HEK293 (cell line): ENCODE measurements at regions not wholly inside any gene's neighbourhood (a gene's known extent, or its start where the extent isn't known, plus 50 kb on each side); places are given as distances from the start of the nearest gene placed in this dataset.
A peak's percentile ranks its signal among the peaks of the same experiment; 100 is the strongest.

Experiments
- CTCF ChIA-PET: fragments of 350-600 bp; formaldehyde crosslinking; extraction: SDS; loops from one replicate; lab custom pipeline; 2021; ENCODE audit warnings: antibody characterized with exemption; lab: Yijun Ruan, JAX
- POLR2A ChIA-PET: fragments of 300-600 bp; formaldehyde crosslinking; extraction: SDS; loops from one replicate; lab custom pipeline; 2020; ENCODE audit warnings: antibody characterized with exemption, inconsistent platforms; lab: Yijun Ruan, JAX
- H3K27ac ChIP-seq: fragments of 200-500 bp; sonication (Bioruptor generic); 2 replicates; pipeline ENCODE4 v1.5.1; 2014; ENCODE audit warnings: low read depth, low read length, control low read depth, inconsistent platforms; ENCODE audit errors: extremely low read depth
- H3K36me3 ChIP-seq, 2 experiments: fragments of 200-500 bp in 1 of 2; sonication (Bioruptor generic) in 1 of 2; 1 replicate in 1 of 2; 2 replicates in 1 of 2; pipeline ENCODE4 v1.5.1; 2014 to 2017; ENCODE audit warnings: inconsistent platforms in 2 of 2, low read length in 2 of 2; ENCODE audit not compliant: control insufficient read depth in 2 of 2, insufficient read depth in 1 of 2
- H3K4me1 ChIP-seq: fragments of 200-500 bp; sonication (Bioruptor generic); 2 replicates; pipeline ENCODE4 v1.5.1; 2014; ENCODE audit warnings: mild to moderate bottlenecking, low read length, inconsistent platforms; ENCODE audit not compliant: control insufficient read depth, insufficient read depth
- H3K4me3 ChIP-seq: 2 replicates; pipeline ENCODE4 v1.5.1; 2011; ENCODE audit warnings: low read depth, mild to moderate bottlenecking, control low read depth, low read length, moderate library complexity
- H3K9me3 ChIP-seq: fragments of 200-500 bp; sonication (Bioruptor generic); 2 replicates; pipeline ENCODE4 v1.5.1; 2014; ENCODE audit warnings: low read depth, low read length, inconsistent platforms; ENCODE audit not compliant: control insufficient read depth, insufficient read depth
- BCL11A ChIP-seq: fragments of 450-650 bp; formaldehyde crosslinking; IDR thresholded peaks from 2 replicates; pipeline ENCODE4 v1.5.1; 2016; ENCODE audit warnings: low read depth, missing biosample characterization, missing genetic modification characterization
- EGR2 ChIP-seq: fragments of 450-650 bp; formaldehyde crosslinking; IDR thresholded peaks from 2 replicates; pipeline ENCODE4 v1.5.1; 2016; ENCODE audit warnings: low read depth, missing biosample characterization, missing genetic modification characterization
- GLI4 ChIP-seq: fragments of 450-650 bp; formaldehyde crosslinking; IDR thresholded peaks from 2 replicates; pipeline ENCODE4 v1.5.1; 2016; ENCODE audit warnings: missing biosample characterization, missing genetic modification characterization
- KLF16 ChIP-seq: fragments of 450-650 bp; formaldehyde crosslinking; IDR thresholded peaks from 2 replicates; pipeline ENCODE4 v1.5.1; 2017; ENCODE audit warnings: missing biosample characterization, missing genetic modification characterization
- PRDM10 ChIP-seq: fragments of 450-650 bp; formaldehyde crosslinking; IDR thresholded peaks from 2 replicates; pipeline ENCODE4 v1.5.1; 2016; ENCODE audit warnings: missing biosample characterization, missing genetic modification characterization
- PRDM4 ChIP-seq: fragments of 450-650 bp; formaldehyde crosslinking; IDR thresholded peaks from 2 replicates; pipeline ENCODE4 v1.5.1; 2017; ENCODE audit warnings: missing biosample characterization, missing genetic modification characterization
- PRDM6 ChIP-seq: fragments of 450-650 bp; formaldehyde crosslinking; IDR thresholded peaks from 2 replicates; pipeline ENCODE4 v1.5.1; 2017; ENCODE audit warnings: missing biosample characterization, missing genetic modification characterization
- WT1 ChIP-seq: fragments of 450-650 bp; formaldehyde crosslinking; IDR thresholded peaks from 2 replicates; pipeline ENCODE4 v1.5.1; 2016; ENCODE audit warnings: missing biosample characterization, missing genetic modification characterization
- ZBTB48 ChIP-seq: fragments of 450-650 bp; formaldehyde crosslinking; IDR thresholded peaks from 2 replicates; pipeline ENCODE4 v1.5.1; 2016; ENCODE audit warnings: missing biosample characterization, missing genetic modification characterization
- ZFHX2 ChIP-seq: fragments of 450-650 bp; formaldehyde crosslinking; conservative IDR thresholded peaks from 2 replicates; pipeline ENCODE4 v1.5.1; 2016; ENCODE audit warnings: missing biosample characterization, missing genetic modification characterization
- ZFP37 ChIP-seq: fragments of 450-650 bp; formaldehyde crosslinking; IDR thresholded peaks from 2 replicates; pipeline ENCODE4 v1.5.1; 2016; ENCODE audit warnings: missing biosample characterization, missing genetic modification characterization
- ZNF174 ChIP-seq: fragments of 450-650 bp; formaldehyde crosslinking; IDR thresholded peaks from 2 replicates; pipeline ENCODE4 v1.5.0; 2017; ENCODE audit warnings: missing biosample characterization, mild to moderate bottlenecking, missing genetic modification characterization
- ZNF19 ChIP-seq: fragments of 450-650 bp; formaldehyde crosslinking; IDR thresholded peaks from 2 replicates; pipeline ENCODE4; 2016; ENCODE audit warnings: missing biosample characterization, missing genetic modification characterization, low read depth
- ZNF302 ChIP-seq: fragments of 450-650 bp; formaldehyde crosslinking; IDR thresholded peaks from 2 replicates; pipeline ENCODE4 v1.5.1; 2016; ENCODE audit warnings: missing biosample characterization, missing genetic modification characterization, low read depth
- ZNF394 ChIP-seq: fragments of 450-650 bp; formaldehyde crosslinking; IDR thresholded peaks from 2 replicates; pipeline ENCODE4 v1.5.1; 2016; ENCODE audit warnings: missing biosample characterization, missing genetic modification characterization, mild to moderate bottlenecking, moderate library complexity, borderline replicate concordance
- ZNF416 ChIP-seq: fragments of 450-650 bp; formaldehyde crosslinking; IDR thresholded peaks from 2 replicates; pipeline ENCODE4 v1.5.1; 2016; ENCODE audit warnings: missing biosample characterization, missing genetic modification characterization
- ZNF514 ChIP-seq: fragments of 450-650 bp; formaldehyde crosslinking; IDR thresholded peaks from 2 replicates; pipeline ENCODE4 v1.5.1; 2016; ENCODE audit warnings: missing biosample characterization, missing genetic modification characterization
- ZNF555 ChIP-seq: fragments of 450-650 bp; formaldehyde crosslinking; conservative IDR thresholded peaks from 2 replicates; pipeline ENCODE4 v1.5.1; 2017; ENCODE audit warnings: missing biosample characterization, mild to moderate bottlenecking, missing genetic modification characterization, inconsistent platforms
- ZNF610 ChIP-seq: fragments of 450-650 bp; formaldehyde crosslinking; IDR thresholded peaks from 2 replicates; pipeline ENCODE4 v1.5.1; 2016; ENCODE audit warnings: missing biosample characterization, missing genetic modification characterization, borderline replicate concordance
- ZNF629 ChIP-seq: fragments of 450-650 bp; formaldehyde crosslinking; IDR thresholded peaks from 2 replicates; pipeline ENCODE4 v1.5.1; 2017; ENCODE audit warnings: missing biosample characterization, missing genetic modification characterization
- ZNF76 ChIP-seq: fragments of 450-650 bp; formaldehyde crosslinking; IDR thresholded peaks from 2 replicates; pipeline ENCODE4; 2016; ENCODE audit warnings: low read depth, missing biosample characterization, missing genetic modification characterization, borderline replicate concordance

GRCh38 chr3:182713743-182714517, 79.4 kb upstream of the ATP11B start (continued):
- TF ChIP-seq KLF16 (tag by site-specific recombination) (no peak), ZNF610 (tag by site-specific recombination) (no peak), WT1 (tag by site-specific recombination) (0 out of 2 replicates have a peak, but pooled peaks have one; percentile 40), ZNF629 (0 out of 2 replicates have a peak, but pooled peaks have one; percentile 31), ZNF174 (tag by site-specific recombination) (no peak), ZFP37 (tag by site-specific recombination) (no peak), ZNF394 (no peak), ZNF76 (tag by site-specific recombination) (no peak), ZNF416 (no peak), ZFHX2 (tag by site-specific recombination) (0 out of 2 replicates have a peak, but pooled peaks have one; percentile 22), ZNF19 (tag by site-specific recombination) (no peak), GLI4 (tag by site-specific recombination) (no peak)

- ChIA-PET POLR2A (interaction anchor here (1.5 kb wide), 1 partner anchor 384 kb away, joined by 4 read pairs; the partner anchor contains the start of gene MCCC1), CTCF (interaction anchor here (0.6 to 2.6 kb wide), 12 partner anchors 10 to 122 kb away, joined by 3 to 16 read pairs (median 4); no protein-coding TSS in a partner anchor)
- H3K4me1 ChIP-seq, result no peaks in the 10 kb centered on the region
- H3K9me3 ChIP-seq, result no peaks in the 10 kb centered on the region
- H3K27ac ChIP-seq, result no peak overlapping the region
- no peak for TF ChIP-seq ZNF302 (tag by site-specific recombination)
- no peak for TF ChIP-seq BCL11A (tag by site-specific recombination)
- TF ChIP-seq PRDM4 (tag by site-specific recombination), result no peak
- no peak for TF ChIP-seq ZNF555
- no peak for TF ChIP-seq WT1 (tag by site-specific recombination)
- TF ChIP-seq, all 188 proteins: peak for 0
- Histone ChIP-seq H3K4me3 (no peak overlapping the region), H3K36me3 (no peaks in the 10 kb centered on the region)
Observed at GRCh38 chr3:182715006-182715405, 78.3 kb upstream of the ATP11B start.

- Histone ChIP-seq H3K9me3 (no peaks in the 10 kb centered on the region), H3K36me3 (no peaks in the 10 kb centered on the region), H3K4me3 (no peak overlapping the region), H3K4me1 (no peaks in the 10 kb centered on the region), H3K27ac (no peak overlapping the region)
- TF ChIP-seq PRDM6 (tag by site-specific recombination) (peak; percentile 27; the same call in 1 of the 2 replicates), EGR2 (tag by site-specific recombination) (peak; percentile 2; the same call in 1 of the 2 replicates), ZBTB48 (tag by site-specific recombination) (0 out of 2 replicates have a peak, but pooled peaks have one; percentile 22), PRDM10 (tag by site-specific recombination) (peak; percentile 95), ZNF514 (tag by site-specific recombination) (no peak)
- POLR2A ChIA-PET, result no interaction called here
- CTCF ChIA-PET, result interaction anchor here (0.5 to 2.6 kb wide), 12 partner anchors 9 to 1169 kb away, joined by 3 to 16 read pairs (median 4); no protein-coding TSS in a partner anchor
Observed at GRCh38 chr3:182716114-182716688, 77.1 kb upstream of the ATP11B start.
